ENCODE measurements at regions not wholly inside any gene's neighbourhood (a gene's known extent, or its start where the extent isn't known, plus 50 kb on each side); places are given as distances from the start of the nearest gene placed in this dataset.

GRCh38 chr10:120689777-120690529, 161.2 kb upstream of the WDR11 start:
- no peak overlapping the region for H3K27ac ChIP-seq (replicated peaks)
- no peak for DNase-seq
- H3K9me3 ChIP-seq (replicated peaks), result peaks cover 21% of the 10 kb centered on the region
- intact Hi-C loops (cut with micrococcal nuclease), result no loop called here
- H3K27me3 ChIP-seq (ENCODE audit: low read depth), result peaks cover 4% of the 10 kb centered on the region
- no peaks in the 10 kb centered on the region for H3K4me1 ChIP-seq
- H3K4me3 ChIP-seq, result no peak overlapping the region
- no peaks in the 10 kb centered on the region for H3K36me3 ChIP-seq
- TF ChIP-seq CTCF (IDR thresholded peaks at IDR 0.05; ENCODE audit: borderline replicate concordance), result no peak

DNA sequence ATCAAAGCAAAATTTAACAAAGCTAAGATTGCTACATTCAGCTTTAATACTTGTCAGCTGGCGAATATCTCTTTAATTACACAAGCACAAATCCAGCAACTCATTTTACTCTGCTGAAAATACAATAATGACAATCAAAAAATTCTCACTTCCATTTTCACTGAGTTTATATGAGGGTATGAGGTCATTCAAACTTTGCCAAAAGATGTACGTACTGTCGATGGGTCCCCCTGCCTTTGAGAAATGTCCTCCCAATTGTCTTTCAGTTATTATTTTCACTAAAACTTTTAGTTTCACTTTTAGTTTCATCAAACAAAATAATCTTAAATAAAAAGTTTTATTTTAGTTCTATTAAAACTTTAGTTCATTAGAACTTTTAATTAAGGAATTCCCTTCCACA, 159.5 kb upstream of the WDR11 start:
- H3K4me1 ChIP-seq, result no peaks in the 10 kb centered on the region
- peaks cover 38% of the 10 kb centered on the region for H3K9me3 ChIP-seq (replicated peaks)
- H3K27me3 ChIP-seq (ENCODE audit: low read depth), result no peaks in the 10 kb centered on the region
- TF ChIP-seq CTCF (IDR thresholded peaks at IDR 0.05; ENCODE audit: borderline replicate concordance), result no peak
- no peak overlapping the region for H3K4me3 ChIP-seq
- no peaks in the 10 kb centered on the region for H3K36me3 ChIP-seq
- H3K27ac ChIP-seq (replicated peaks), result no peak overlapping the region
- intact Hi-C loops (cut with micrococcal nuclease), result no loop called here
- no peak for DNase-seq

GRCh38 chr10:120700426-120700825, 150.7 kb upstream of the WDR11 start:
- no peaks in the 10 kb centered on the region for H3K27me3 ChIP-seq (ENCODE audit: low read depth)
- no peaks in the 10 kb centered on the region for H3K36me3 ChIP-seq
- intact Hi-C loops (cut with micrococcal nuclease), result no loop called here
- peaks cover 48% of the 10 kb centered on the region for H3K9me3 ChIP-seq (replicated peaks)
- no peaks in the 10 kb centered on the region for H3K4me1 ChIP-seq
- no peak for DNase-seq
- H3K27ac ChIP-seq (replicated peaks), result no peak overlapping the region
- TF ChIP-seq CTCF (IDR thresholded peaks at IDR 0.05; ENCODE audit: borderline replicate concordance), result no peak
- H3K4me3 ChIP-seq, result no peak overlapping the region

DNA sequence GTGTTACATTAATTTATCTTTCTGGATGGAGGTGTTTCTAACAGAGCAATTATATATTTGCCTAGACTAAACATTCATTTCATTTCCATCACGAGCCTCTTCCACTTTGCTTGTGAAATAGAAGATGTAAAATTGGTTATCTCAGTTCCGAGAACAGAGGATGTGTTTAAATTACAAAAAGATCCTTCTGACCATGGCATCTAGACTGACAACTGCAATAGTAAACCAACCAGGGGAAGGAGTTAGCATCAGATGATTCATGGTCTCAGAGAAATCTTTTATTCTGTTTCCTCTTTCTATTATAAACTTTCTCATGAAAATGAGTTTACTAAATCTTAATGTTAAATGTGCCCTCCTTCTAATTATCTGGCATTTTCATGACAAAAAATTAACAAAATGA, 149.8 kb upstream of the WDR11 start:
- DNase-seq, result no peak
- no peaks in the 10 kb centered on the region for H3K27me3 ChIP-seq (ENCODE audit: low read depth)
- peaks cover 38% of the 10 kb centered on the region for H3K9me3 ChIP-seq (replicated peaks)
- no peaks in the 10 kb centered on the region for H3K36me3 ChIP-seq
- no peaks in the 10 kb centered on the region for H3K4me1 ChIP-seq
- no peak overlapping the region for H3K4me3 ChIP-seq
- intact Hi-C loops (cut with micrococcal nuclease), result no loop called here
- no peak overlapping the region for H3K27ac ChIP-seq (replicated peaks)
- no peak for TF ChIP-seq CTCF (IDR thresholded peaks at IDR 0.05; ENCODE audit: borderline replicate concordance)

GRCh38 chr10:120702032-120702431, 149.1 kb upstream of the WDR11 start:
- H3K4me3 ChIP-seq, result no peak overlapping the region
- no peaks in the 10 kb centered on the region for H3K4me1 ChIP-seq
- H3K9me3 ChIP-seq (replicated peaks), result peaks cover 32% of the 10 kb centered on the region
- H3K27ac ChIP-seq (replicated peaks), result no peak overlapping the region
- TF ChIP-seq CTCF (IDR thresholded peaks at IDR 0.05; ENCODE audit: borderline replicate concordance), result no peak
- DNase-seq, result no peak
- no peaks in the 10 kb centered on the region for H3K27me3 ChIP-seq (ENCODE audit: low read depth)
- H3K36me3 ChIP-seq, result no peaks in the 10 kb centered on the region
- intact Hi-C loops (cut with micrococcal nuclease), result no loop called here

All from left ventricle myocardium inferior (tissue), 1 donor.